Loucy (cell line): ENCODE measurements at regions not wholly inside any gene's neighbourhood (a gene's known extent, or its start where the extent isn't known, plus 50 kb on each side); places are given as distances from the start of the nearest gene placed in this dataset.

Experiments
- EZH2phosphoT487 ChIP-seq: fragments of 200-600 bp; IDR thresholded peaks from 2 replicates; pipeline ENCODE4 v1.6.1; 2018; ENCODE audit warnings: antibody characterized with exemption, mild to moderate bottlenecking, moderate library complexity, borderline replicate concordance
- TF ChIP-seq, protein P1 (sequence below): fragments of 200-600 bp; sonication (generic); conservative IDR thresholded peaks from 2 replicates; pipeline ENCODE4 v1.5.1; 2014; ENCODE audit warnings: mild to moderate bottlenecking, antibody characterized with exemption, low read length

- TF ChIP-seq, protein P1, sequence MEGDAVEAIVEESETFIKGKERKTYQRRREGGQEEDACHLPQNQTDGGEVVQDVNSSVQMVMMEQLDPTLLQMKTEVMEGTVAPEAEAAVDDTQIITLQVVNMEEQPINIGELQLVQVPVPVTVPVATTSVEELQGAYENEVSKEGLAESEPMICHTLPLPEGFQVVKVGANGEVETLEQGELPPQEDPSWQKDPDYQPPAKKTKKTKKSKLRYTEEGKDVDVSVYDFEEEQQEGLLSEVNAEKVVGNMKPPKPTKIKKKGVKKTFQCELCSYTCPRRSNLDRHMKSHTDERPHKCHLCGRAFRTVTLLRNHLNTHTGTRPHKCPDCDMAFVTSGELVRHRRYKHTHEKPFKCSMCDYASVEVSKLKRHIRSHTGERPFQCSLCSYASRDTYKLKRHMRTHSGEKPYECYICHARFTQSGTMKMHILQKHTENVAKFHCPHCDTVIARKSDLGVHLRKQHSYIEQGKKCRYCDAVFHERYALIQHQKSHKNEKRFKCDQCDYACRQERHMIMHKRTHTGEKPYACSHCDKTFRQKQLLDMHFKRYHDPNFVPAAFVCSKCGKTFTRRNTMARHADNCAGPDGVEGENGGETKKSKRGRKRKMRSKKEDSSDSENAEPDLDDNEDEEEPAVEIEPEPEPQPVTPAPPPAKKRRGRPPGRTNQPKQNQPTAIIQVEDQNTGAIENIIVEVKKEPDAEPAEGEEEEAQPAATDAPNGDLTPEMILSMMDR, result no peak
- TF ChIP-seq EZH2phosphoT487, result no peak
Measured at GRCh38 chr3:168747697-168748096, 652.0 kb upstream of the GOLIM4 start.
